ENCODE measurements at regions not wholly inside any gene's neighbourhood (a gene's known extent, or its start where the extent isn't known, plus 50 kb on each side); places are given as distances from the start of the nearest gene placed in this dataset.

- Mint-ChIP-seq H3K27me3 (ENCODE audit: low read depth in 3 of 3) (peaks cover 0 to 1% (median 0%) of the 10 kb centered on the region in 3 donors), H3K9me3 (peaks cover 0 to 3% (median 0%) of the 10 kb centered on the region in 7 donors)
Measured at GRCh38 chr3:95084738-95085137, 1021.9 kb downstream of the NSUN3 start.

GRCh38 chr3:95088464-95088863, 1025.6 kb downstream of the NSUN3 start:
- H3K9me3 Mint-ChIP-seq, result peaks cover 0 to 5% (median 3%) of the 10 kb centered on the region in 7 donors
- Histone ChIP-seq H3K27me3 (ENCODE audit: control insufficient read depth in 2 of 2, insufficient read depth in 2 of 2, low read length in 2 of 2) (no peaks in the 10 kb centered on the region), H3K4me3 (replicated peaks in 1 of 3; ENCODE audit: low read depth in 2 of 3, low read length in 3 of 3) (no peak overlapping the region), H3K4me2 (replicated peaks; ENCODE audit: extremely low read depth, low read length, poor library complexity, severe bottlenecking) (no peak overlapping the region), H3K9ac (ENCODE audit: insufficient read depth, low read length, poor library complexity, severe bottlenecking) (no peak overlapping the region), H3K4me1 (ENCODE audit: control insufficient read depth in 1 of 2, insufficient read depth in 2 of 2, low read length in 2 of 2) (no peaks in the 10 kb centered on the region), H3K36me3 (replicated peaks in 1 of 2; ENCODE audit: control insufficient read depth in 1 of 2, insufficient read depth in 2 of 2, low read length in 2 of 2) (no peaks in the 10 kb centered on the region), H3K9me3 (replicated peaks in 1 of 2; ENCODE audit: control insufficient read depth in 1 of 2, insufficient read depth in 1 of 2, low read length in 2 of 2) (no peaks in the 10 kb centered on the region), H3K79me2 (ENCODE audit: insufficient read depth, low read length) (no peaks in the 10 kb centered on the region), H2AFZ (ENCODE audit: insufficient read depth, low read depth, low read length, poor library complexity, severe bottlenecking) (no peak overlapping the region), H4K20me1 (ENCODE audit: insufficient read depth, low read length) (no peaks in the 10 kb centered on the region), H3K27ac (ENCODE audit: low read depth in 1 of 2, low read length in 2 of 2) (no peak overlapping the region)
- no peak for TF ChIP-seq CTCF (IDR thresholded peaks at IDR 0.05)
- no peak overlapping the region for H3K4me3 Mint-ChIP-seq
- no peak for DNase-seq
- WGBS (ENCODE audit: insufficient coverage), result no CpG with 5 or more reads among the region's 5 CpGs
- H3K36me3 Mint-ChIP-seq, result no peaks in the 10 kb centered on the region
- no peak overlapping the region for H3K27ac Mint-ChIP-seq
- intact Hi-C loops (cut with micrococcal nuclease), result no loop called here
- H3K27me3 Mint-ChIP-seq (ENCODE audit: low read depth in 3 of 3), result peaks cover 0 to 1% (median 0%) of the 10 kb centered on the region in 3 donors
- H3K4me1 Mint-ChIP-seq, result no peaks in the 10 kb centered on the region

More at GRCh38 chr3:95084738-95085137, 1021.9 kb downstream of the NSUN3 start:
- Histone ChIP-seq H3K79me2 (ENCODE audit: insufficient read depth, low read length) (no peaks in the 10 kb centered on the region), H3K36me3 (replicated peaks in 1 of 2; ENCODE audit: control insufficient read depth in 1 of 2, insufficient read depth in 2 of 2, low read length in 2 of 2) (no peaks in the 10 kb centered on the region), H3K4me3 (replicated peaks in 1 of 3; ENCODE audit: low read depth in 2 of 3, low read length in 3 of 3) (no peak overlapping the region), H3K4me1 (ENCODE audit: control insufficient read depth in 1 of 2, insufficient read depth in 2 of 2, low read length in 2 of 2) (no peaks in the 10 kb centered on the region), H3K9me3 (replicated peaks in 1 of 2; ENCODE audit: control insufficient read depth in 1 of 2, insufficient read depth in 1 of 2, low read length in 2 of 2) (no peaks in the 10 kb centered on the region), H3K4me2 (replicated peaks; ENCODE audit: extremely low read depth, low read length, poor library complexity, severe bottlenecking) (no peak overlapping the region), H2AFZ (ENCODE audit: insufficient read depth, low read depth, low read length, poor library complexity, severe bottlenecking) (no peak overlapping the region), H3K9ac (ENCODE audit: insufficient read depth, low read length, poor library complexity, severe bottlenecking) (no peak overlapping the region), H3K27me3 (ENCODE audit: control insufficient read depth in 2 of 2, insufficient read depth in 2 of 2, low read length in 2 of 2) (no peaks in the 10 kb centered on the region), H3K27ac (ENCODE audit: low read depth in 1 of 2, low read length in 2 of 2) (no peak overlapping the region), H4K20me1 (ENCODE audit: insufficient read depth, low read length) (no peaks in the 10 kb centered on the region)
- Mint-ChIP-seq H3K36me3 (no peaks in the 10 kb centered on the region), H3K4me3 (no peak overlapping the region), H3K27ac (no peak overlapping the region), H3K4me1 (no peaks in the 10 kb centered on the region)
- DNase-seq, result no peak
- intact Hi-C loops (cut with micrococcal nuclease), result no loop called here
- no peak for TF ChIP-seq CTCF (IDR thresholded peaks at IDR 0.05)

Measured in CD14-positive monocyte (primary cell).